Fibroblast of lung (primary cell): ENCODE measurements at regions not wholly inside any gene's neighbourhood (a gene's known extent, or its start where the extent isn't known, plus 50 kb on each side); places are given as distances from the start of the nearest gene placed in this dataset.

Experiments
- DNase-seq, 2 donors: peaks; one replicate each; pipeline versions ENCODE4 v3.0.0 to v3.0.0-alpha.2; 2010; ENCODE audit warnings: low read depth in 2 of 2
- H2AFZ ChIP-seq: 2 replicates; pipeline ENCODE4 v1.5.1; 2012; ENCODE audit warnings: low read length, control low read depth, inconsistent platforms
- H3K27ac ChIP-seq: 2 replicates; pipeline ENCODE4 v1.5.1; 2011; ENCODE audit warnings: low read length, control low read depth; ENCODE audit not compliant: insufficient read depth
- H3K27me3 ChIP-seq: 2 replicates; pipeline ENCODE4 v1.5.1; 2011; ENCODE audit warnings: mild to moderate bottlenecking, low read length; ENCODE audit not compliant: control insufficient read depth, insufficient read depth
- H3K36me3 ChIP-seq: 2 replicates; pipeline ENCODE4 v1.5.1; 2011; ENCODE audit warnings: low read length; ENCODE audit not compliant: control insufficient read depth, insufficient read depth
- H3K4me1 ChIP-seq: 2 replicates; pipeline ENCODE4 v1.5.1; 2011; ENCODE audit warnings: low read length; ENCODE audit not compliant: control insufficient read depth, insufficient read depth; ENCODE audit errors: extremely low read depth
- H3K4me2 ChIP-seq: 2 replicates; pipeline ENCODE4 v1.5.1; 2011; ENCODE audit warnings: low read length, control low read depth; ENCODE audit not compliant: insufficient read depth; ENCODE audit errors: extremely low read depth
- H3K4me3 ChIP-seq, 4 experiments: fragments of 200-600 bp in 1 of 4; sonication (generic) in 1 of 4; replicated peaks in 1 of 4; 2 replicates each; pipeline ENCODE4 v1.5.1; 2011 to 2016; ENCODE audit warnings: low read length in 4 of 4, low read depth in 3 of 4, mild to moderate bottlenecking in 3 of 4, control low read depth in 2 of 4, inconsistent platforms in 1 of 4, mixed read lengths in 1 of 4; ENCODE audit not compliant: insufficient read depth in 1 of 4; ENCODE audit errors: control extremely low read depth in 1 of 4
- H3K79me2 ChIP-seq: 2 replicates; pipeline ENCODE4 v1.5.1; 2012; ENCODE audit warnings: mild to moderate bottlenecking, low read length, inconsistent platforms; ENCODE audit not compliant: control insufficient read depth, insufficient read depth
- H3K9ac ChIP-seq: 2 replicates; pipeline ENCODE4 v1.5.1; 2011; ENCODE audit warnings: mild to moderate bottlenecking, low read length, control low read depth; ENCODE audit not compliant: insufficient read depth
- H3K9me3 ChIP-seq: 2 replicates; pipeline ENCODE4 v1.5.1; 2012; ENCODE audit warnings: low read depth, low read length; ENCODE audit not compliant: control insufficient read depth, insufficient read depth
- H4K20me1 ChIP-seq: 2 replicates; pipeline ENCODE4 v1.5.1; 2011; ENCODE audit warnings: low read length; ENCODE audit not compliant: control insufficient read depth, insufficient read depth; ENCODE audit errors: extremely low read depth
- EZH2 ChIP-seq: IDR thresholded peaks from 2 replicates; pipeline ENCODE4 v1.5.1; 2012; ENCODE audit warnings: low read length, control low read depth, mild to moderate bottlenecking; ENCODE audit errors: missing control alignments
- TF ChIP-seq, protein P1 (sequence below), 2 donors: IDR thresholded peaks in 1 of 2; conservative IDR thresholded peaks in 1 of 2; 1 replicate in 1 of 2; 2 replicates in 1 of 2; pipeline ENCODE4 v1.5.1; 2011 to 2012; ENCODE audit warnings: low read length in 2 of 2, control low read depth in 1 of 2, inconsistent platforms in 1 of 2, low read depth in 1 of 2, mild to moderate bottlenecking in 1 of 2

DNA sequence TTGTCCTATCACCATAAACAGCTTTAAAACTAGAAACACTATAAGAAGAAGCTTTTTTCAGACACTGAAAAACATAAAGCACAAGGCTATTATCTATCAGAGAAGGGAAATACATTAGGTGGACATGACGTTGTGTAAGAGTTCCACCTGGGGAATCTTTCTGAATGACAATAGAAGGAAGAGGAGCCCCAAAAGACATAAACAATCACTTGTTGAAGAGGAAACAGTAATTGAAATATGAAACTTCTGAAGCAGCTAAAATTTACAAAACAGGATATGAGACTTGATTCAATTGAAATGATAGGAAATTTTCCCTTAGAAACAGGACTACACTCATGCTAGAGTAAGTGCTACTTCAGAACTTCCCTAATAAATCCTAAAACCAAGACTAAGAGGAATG lies 933.6 kb downstream of the EFNA5 start:
- no peaks in the 10 kb centered on the region for H3K4me1 ChIP-seq
- H3K9ac ChIP-seq, result no peak overlapping the region
- H3K79me2 ChIP-seq, result no peaks in the 10 kb centered on the region
- no peaks in the 10 kb centered on the region for H3K27me3 ChIP-seq
- H3K4me2 ChIP-seq, result no peak overlapping the region
- TF ChIP-seq EZH2, result no peak
- TF ChIP-seq, protein P1, sequence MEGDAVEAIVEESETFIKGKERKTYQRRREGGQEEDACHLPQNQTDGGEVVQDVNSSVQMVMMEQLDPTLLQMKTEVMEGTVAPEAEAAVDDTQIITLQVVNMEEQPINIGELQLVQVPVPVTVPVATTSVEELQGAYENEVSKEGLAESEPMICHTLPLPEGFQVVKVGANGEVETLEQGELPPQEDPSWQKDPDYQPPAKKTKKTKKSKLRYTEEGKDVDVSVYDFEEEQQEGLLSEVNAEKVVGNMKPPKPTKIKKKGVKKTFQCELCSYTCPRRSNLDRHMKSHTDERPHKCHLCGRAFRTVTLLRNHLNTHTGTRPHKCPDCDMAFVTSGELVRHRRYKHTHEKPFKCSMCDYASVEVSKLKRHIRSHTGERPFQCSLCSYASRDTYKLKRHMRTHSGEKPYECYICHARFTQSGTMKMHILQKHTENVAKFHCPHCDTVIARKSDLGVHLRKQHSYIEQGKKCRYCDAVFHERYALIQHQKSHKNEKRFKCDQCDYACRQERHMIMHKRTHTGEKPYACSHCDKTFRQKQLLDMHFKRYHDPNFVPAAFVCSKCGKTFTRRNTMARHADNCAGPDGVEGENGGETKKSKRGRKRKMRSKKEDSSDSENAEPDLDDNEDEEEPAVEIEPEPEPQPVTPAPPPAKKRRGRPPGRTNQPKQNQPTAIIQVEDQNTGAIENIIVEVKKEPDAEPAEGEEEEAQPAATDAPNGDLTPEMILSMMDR (conservative IDR thresholded peaks at IDR 0.05 in 1 of 2, IDR thresholded peaks at IDR 0.05 in 1 of 2; ENCODE audit: low read depth in 1 of 2, low read length in 2 of 2), result no peak
- no peaks in the 10 kb centered on the region for H4K20me1 ChIP-seq
- H2AFZ ChIP-seq, result no peak overlapping the region
- no peak overlapping the region for H3K27ac ChIP-seq
- DNase-seq, result no peak
- no peak overlapping the region for H3K4me3 ChIP-seq
- no peaks in the 10 kb centered on the region for H3K36me3 ChIP-seq
- H3K9me3 ChIP-seq, result no peaks in the 10 kb centered on the region

DNA sequence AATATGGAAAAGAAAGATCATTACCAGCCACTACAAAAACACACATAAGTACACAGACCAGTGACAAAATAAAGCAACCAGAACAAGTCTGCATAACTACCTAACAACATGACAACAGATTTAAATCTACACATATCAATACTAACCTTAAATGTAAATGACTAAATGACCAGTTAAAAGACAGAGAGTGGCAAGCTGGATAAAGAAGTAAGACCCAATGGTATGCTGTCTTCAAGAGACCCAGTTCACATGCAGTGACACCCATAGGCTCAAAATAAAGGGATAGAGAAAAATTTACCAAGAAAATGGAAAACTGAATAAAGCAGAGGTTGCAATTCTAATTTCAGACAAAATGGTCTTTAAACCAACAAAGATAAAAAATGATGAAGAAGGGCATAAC lies 938.1 kb downstream of the EFNA5 start:
- no peak overlapping the region for H3K4me3 ChIP-seq
- DNase-seq, result no peak
- no peak for TF ChIP-seq EZH2
- TF ChIP-seq, protein P1 (conservative IDR thresholded peaks at IDR 0.05 in 1 of 2, IDR thresholded peaks at IDR 0.05 in 1 of 2; ENCODE audit: low read depth in 1 of 2, low read length in 2 of 2), result no peak
- H3K9me3 ChIP-seq, result no peaks in the 10 kb centered on the region
- H3K36me3 ChIP-seq, result no peaks in the 10 kb centered on the region
- H2AFZ ChIP-seq, result no peak overlapping the region
- no peaks in the 10 kb centered on the region for H3K27me3 ChIP-seq
- H3K27ac ChIP-seq, result no peak overlapping the region
- no peak overlapping the region for H3K4me2 ChIP-seq
- no peaks in the 10 kb centered on the region for H4K20me1 ChIP-seq
- no peaks in the 10 kb centered on the region for H3K79me2 ChIP-seq
- no peaks in the 10 kb centered on the region for H3K4me1 ChIP-seq
- H3K9ac ChIP-seq, result no peak overlapping the region

DNA sequence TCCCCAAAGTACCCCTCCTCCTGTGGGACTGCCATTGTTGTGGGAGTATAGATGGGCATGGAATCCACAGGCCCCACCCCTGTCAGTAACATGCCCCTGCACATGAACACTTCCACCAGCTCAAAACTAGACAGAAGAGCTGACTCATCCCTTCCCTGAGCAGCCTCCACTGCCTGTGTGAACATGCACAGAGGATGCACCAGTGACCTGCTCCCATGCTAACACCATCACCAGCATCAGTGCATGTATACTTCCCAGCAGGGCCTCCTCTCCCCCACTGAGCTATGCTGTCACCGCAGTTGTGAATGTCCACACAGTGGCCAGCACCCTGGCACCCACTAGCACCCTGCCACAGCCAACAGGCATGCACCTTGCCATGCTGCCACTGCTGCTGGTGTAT lies 939.8 kb downstream of the EFNA5 start:
- no peaks in the 10 kb centered on the region for H3K27me3 ChIP-seq
- H3K4me2 ChIP-seq, result no peak overlapping the region
- DNase-seq, result no peak
- no peaks in the 10 kb centered on the region for H3K79me2 ChIP-seq
- H3K4me1 ChIP-seq, result no peaks in the 10 kb centered on the region
- H3K4me3 ChIP-seq, result no peak overlapping the region
- no peak overlapping the region for H2AFZ ChIP-seq
- H3K9ac ChIP-seq, result no peak overlapping the region
- no peaks in the 10 kb centered on the region for H4K20me1 ChIP-seq
- no peaks in the 10 kb centered on the region for H3K9me3 ChIP-seq
- H3K27ac ChIP-seq, result no peak overlapping the region
- TF ChIP-seq, protein P1 (conservative IDR thresholded peaks at IDR 0.05 in 1 of 2, IDR thresholded peaks at IDR 0.05 in 1 of 2; ENCODE audit: low read depth in 1 of 2, low read length in 2 of 2), result no peak
- TF ChIP-seq EZH2, result no peak
- no peaks in the 10 kb centered on the region for H3K36me3 ChIP-seq
